DMS114 treated with DMSO at 0.1 percent for 48 hours (cell line): ENCODE measurements at regions not wholly inside any gene's neighbourhood (a gene's known extent, or its start where the extent isn't known, plus 50 kb on each side); places are given as distances from the start of the nearest gene placed in this dataset.
"Not testable (repeated sequence)": the region's sequence is repeated elsewhere in the genome, so short reads cannot be mapped to it uniquely, and the experiment has no call there.

ENCODE experiments used
- DNase-seq: peaks from one replicate; lab custom pipeline; 2025; ENCODE audit not compliant: unreplicated experiment; lab: John Stamatoyannopoulos, UW

DNA sequence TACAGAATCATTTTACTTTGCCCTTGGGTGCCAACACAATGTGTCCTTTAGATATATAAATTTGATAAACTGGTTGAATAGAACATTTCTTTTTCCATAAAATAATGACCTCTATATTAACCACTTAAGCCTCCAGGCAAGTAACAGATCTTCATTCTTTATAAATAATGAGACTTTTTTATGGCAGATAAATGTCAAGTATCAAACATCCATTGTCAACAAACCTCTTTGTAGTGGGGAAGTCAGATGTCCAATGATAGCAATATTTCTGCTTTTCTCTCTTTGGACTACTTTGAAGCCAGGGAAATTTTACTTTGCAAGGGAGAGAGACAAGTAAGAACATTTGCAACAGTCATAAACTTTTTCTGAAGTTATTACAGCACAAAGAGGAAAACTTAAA lies 841.2 kb downstream of the CDH8 start:
- DNase-seq, result no peak

DNA sequence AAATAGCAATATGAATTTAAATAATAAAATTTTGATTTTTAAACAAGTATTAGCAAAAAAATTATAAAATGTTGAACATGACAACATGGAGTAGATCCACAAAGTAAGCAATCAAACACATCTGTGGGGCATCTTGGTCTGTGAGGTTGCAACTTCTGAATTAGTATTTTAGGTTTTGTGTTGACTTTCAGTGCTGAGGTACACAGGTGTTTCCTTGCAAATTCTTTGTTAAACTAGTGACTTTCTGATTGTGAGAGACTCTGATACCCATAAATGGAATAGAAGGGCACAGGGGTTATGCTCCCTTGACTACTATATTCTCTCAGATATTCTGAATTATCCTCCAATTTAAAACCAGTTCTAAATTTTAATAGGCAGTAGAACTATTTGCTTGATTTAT lies 841.7 kb downstream of the CDH8 start:
- no peak for DNase-seq

DNA sequence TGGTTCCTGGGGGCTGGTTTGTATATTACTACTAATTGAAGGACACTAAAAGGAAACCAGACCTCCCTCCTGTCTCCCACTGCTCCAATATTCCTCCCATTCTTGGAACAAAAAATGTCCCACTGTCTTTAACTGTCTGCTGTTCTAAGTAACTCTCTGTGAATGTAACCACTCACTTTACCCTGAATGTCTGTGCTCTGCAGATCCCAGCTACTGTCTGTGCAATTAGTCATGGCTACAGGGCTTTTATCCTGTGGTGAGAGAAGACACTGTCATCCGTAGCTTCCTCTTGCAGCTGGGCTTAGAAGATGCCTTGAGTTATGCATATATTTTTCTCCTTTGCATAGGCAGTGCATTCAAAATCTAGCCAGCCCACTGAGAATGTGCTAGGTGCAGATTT lies 853.8 kb downstream of the CDH8 start:
- no peak for DNase-seq

DNA sequence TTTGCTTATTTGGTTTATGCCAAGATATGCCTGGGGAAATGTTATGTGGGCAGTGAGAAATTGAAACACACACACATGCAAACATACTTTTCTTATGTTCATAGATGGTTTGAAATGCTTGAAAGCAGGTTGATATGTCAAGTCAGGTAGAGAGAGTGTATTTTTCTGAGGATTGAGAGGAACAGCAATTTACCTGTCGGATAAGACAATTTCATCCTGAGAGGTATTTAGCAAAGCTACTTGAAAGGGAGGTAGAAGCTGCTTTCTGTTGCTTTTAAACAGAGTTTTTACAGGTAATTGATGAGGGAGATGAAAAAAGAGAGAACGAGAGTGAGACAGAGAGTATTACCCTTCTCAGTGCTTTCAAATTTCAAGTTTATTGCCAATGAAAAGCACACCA lies 854.3 kb downstream of the CDH8 start:
- no peak for DNase-seq

DNA sequence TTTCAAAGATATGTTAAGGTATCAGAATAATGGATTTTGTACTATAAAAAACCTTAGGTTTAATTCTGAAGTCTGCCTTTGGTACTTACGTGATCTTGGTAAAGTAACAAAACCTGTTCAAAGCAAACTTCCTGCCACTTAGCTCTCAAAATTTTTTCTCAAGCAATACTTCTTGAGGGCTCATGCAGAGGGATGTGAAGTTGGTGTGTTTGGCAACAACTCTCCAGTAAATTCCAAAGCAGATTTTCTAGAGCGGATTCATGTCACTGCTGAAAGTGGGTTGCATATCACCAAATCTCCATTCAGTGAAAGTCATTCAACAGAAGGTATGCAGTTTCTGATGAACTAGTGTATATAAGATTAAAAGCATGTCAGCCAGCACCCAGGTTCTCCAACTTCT lies 856.7 kb downstream of the CDH8 start:
- DNase-seq, result no peak

DNA sequence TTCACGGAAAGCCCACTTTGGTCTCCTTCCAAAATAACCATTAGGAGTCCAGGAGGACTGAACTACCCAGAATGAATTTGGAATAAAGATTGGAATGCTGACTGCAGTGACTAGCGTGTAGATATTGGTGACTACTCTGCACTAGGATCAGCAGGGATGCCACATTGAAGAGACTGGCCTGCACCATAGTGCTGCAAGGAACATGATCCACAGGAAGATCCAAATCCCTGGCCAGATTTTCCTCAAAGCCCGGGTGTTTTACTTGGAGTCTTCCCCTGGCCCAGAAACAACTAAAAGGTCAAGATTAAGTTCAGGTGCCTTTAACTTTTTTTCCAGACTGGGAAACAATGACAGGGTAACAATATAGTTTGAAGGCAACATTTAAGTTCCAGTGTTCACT lies 870.4 kb downstream of the CDH8 start:
- no peak for DNase-seq

DNA sequence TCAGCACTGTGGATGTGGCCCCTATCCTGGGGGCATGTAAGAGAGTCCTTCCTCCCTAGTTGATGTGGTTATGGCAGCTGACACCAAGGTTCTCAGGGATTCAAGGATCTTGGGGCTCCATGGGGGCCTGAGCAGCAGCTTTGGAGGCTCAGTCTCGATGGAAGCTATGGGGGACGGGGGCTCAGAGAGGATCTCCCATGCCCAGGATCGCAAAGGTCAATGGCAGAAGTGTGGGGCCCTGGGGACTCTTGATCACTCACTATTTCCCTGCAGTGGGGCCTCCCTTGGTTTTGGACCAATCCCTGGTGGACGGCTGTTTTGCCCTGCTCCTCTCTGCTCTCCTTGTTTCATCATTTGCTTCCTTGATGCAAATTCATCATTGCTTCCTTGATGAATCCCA lies 885.9 kb downstream of the CDH8 start:
- no peak for DNase-seq

DNA sequence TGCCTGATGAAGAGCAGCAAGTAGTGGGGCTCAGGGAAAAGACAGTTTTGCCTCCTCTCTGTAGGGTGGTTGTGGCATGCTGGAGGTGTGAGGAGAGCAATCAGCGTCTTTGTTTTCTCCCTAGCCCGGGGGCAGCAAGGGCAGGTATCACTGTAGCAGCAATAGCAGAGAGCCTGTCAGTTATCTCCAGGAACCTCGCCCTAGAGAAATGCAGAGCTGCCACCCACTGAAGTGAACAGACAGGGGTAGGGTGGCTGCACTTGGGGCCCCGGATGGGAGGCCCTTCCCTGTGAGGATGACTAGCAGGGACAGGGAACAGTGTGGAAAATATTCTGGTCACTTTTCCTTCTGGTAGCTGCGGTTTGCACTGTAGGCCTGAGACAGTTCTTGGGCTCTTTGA lies 886.5 kb downstream of the CDH8 start:
- no peak for DNase-seq

DNA sequence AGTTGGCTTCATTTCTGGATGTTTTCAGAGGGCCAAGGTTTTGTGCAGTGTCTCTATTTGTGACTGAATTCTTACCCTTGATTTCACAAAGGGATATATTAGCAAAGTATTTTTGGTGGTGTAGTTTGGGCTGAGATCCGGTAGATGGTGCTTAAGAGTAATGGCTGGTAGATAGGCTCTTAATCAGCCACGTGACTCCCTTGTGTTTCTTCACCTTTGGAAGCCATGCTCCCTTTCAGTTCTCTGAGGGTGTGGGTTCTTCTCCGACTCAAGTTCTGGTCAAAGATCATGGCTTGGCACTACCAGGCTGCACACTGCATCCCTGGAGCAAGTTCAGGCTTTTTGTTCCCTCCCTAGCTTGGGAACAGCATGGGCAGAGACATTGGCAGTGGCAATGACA lies 887.3 kb downstream of the CDH8 start:
- DNase-seq, result peak; percentile 2

DNA sequence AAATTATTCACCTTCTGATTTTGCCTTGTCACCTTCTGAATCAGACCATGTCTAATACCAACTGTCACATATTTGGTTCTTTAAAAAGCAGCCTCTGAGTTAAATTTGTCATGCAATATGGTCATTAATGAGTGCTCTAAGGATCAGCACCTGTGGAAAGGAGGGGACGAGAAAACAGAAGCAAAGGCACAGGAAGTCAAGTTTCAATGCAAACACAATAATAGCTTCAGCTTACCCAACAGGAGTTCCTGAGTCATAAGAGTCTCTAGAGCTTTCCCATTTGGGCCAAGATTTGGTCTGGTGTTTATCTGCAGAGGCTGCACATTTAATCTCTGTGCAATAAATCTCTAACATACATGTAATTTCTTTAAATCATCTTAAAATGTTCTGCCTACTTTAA lies 889.8 kb downstream of the CDH8 start:
- DNase-seq, result no peak

DNA sequence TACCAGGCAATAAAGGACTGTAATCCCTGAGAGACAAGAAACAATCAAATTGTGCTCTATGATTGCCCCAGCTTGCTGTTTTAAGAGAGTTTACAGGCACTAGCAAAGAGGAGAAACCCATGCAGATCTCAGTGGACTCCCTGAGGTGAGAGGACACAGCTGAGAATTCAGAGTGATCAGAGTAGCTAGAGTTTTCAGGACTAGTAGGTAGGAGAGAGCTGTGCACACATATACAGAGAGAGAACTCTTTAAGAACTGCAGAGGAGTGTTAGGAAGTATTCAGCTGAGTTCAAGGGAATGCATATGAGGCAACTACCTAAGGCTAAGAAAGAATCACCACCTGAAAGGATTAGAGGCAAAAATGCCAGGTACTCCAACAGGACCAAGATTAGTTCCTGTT lies 904.8 kb downstream of the CDH8 start:
- no peak for DNase-seq

DNA sequence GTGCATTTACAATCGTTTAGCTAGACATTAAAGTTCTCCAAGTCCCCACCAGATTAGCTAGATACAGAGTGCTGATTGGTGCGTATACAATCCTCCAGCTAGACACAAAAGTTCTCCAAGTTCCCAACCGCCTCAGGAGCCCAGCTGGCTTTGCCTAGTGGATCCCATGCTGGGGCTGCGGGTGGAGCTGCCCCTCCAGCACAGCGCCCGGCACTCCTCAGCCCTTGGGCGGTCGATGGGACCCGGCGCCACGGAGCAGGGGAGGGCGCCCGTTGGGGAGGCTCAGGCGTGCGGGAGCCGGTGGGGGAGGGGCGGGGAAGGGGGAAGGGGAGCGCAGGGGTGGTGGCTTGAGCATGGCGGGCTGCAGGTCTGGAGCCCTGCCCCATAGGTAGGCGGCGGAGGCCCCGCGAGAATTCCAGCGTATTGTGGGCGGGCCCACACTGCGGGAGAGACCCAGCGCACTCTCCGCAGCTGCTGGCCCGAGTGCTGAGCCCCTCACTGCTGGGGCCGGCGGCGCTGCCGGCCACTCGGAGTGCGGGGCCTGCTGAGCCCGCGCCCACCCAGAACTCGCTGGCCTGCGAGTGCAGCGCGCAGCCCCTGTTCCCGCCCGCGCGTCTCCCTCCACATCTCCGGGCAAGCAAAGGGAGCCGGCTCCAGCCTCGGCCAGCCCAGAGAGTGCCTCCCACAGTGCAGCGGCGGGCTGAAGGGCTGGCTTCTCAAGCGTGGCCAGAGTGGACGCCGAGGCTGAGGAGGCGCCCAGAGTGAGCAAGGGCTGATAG lies 907.5 kb downstream of the CDH8 start:
- DNase-seq, result no peak

DNA sequence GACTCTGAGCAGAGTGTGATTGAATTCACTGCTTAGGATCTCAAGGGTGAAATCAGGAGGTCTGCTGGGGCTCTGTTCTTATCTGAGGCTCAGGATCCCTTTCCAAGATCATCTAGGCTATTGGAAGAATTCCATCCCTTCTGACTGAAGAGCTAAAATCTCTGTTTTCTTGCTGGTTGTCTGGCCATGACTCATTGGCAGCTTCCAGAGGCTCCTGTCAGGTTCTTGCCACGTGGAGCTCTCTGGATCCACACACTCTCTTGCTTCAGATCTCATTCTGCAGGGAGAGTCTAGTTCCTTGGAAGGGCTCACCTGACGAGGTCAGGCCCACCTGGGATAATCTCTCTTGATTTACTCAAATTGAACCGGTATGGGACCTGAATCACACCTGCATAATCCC lies 930.7 kb downstream of the CDH8 start:
- no peak for DNase-seq

DNA sequence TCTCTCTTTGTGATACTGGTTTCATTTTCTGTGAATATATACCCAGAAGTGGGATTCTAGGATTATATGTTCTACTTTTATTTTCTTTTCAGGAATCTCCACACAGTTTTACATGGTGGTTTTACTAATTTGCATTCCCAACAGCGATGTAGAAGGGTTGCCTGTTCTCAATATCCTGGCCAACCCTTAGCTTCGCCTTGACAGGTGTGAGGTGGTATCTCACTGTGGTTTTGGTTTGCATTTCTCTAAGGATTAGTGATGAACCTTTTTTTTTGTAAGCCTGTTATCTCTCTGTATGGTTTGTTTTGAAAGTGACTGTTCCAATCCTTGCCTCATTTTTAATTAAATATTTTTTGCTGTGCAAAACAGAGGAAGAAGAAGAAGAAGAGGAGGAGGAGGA lies 937.7 kb downstream of the CDH8 start:
- DNase-seq, result no peak

DNA sequence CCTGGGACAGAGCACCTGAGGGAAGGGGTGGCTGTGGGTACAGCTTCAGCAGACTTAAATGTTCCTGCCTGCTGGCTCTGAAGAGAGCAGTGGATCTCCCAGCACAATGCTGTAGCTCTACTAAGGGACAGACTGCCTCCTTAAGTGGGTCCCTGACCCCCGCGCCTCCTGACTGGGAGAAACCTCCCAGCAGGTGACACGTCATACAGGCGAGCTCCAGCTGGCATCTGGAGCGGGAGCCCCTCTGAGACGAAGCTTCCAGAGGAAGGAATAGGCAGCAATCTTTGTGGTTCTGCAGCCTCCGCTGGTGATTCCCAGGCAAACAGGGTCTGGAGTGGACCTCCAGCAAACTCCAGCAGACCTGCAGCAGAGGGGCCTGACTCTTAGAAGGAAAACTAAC lies 944.9 kb downstream of the CDH8 start:
- DNase-seq, result not testable (repeated sequence)

DNA sequence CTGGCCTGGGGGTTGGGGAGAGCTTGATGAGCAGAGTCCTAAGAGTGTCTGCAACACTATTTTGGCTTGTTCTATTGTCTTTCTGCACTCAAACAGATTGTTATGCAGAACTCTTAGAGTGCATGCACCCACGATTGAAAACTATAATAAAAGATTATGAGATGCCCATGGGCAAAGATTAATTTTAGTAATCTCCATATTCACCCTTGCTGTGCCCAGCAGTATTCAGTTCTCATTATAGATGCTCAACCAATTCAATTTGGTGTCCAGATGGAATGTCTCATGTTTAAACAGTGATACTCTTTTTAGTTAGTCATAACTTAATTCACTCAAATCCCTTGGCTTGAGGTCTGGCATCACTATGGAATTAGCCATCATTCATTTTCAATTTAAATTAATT lies 952.5 kb downstream of the CDH8 start:
- no peak for DNase-seq

DNA sequence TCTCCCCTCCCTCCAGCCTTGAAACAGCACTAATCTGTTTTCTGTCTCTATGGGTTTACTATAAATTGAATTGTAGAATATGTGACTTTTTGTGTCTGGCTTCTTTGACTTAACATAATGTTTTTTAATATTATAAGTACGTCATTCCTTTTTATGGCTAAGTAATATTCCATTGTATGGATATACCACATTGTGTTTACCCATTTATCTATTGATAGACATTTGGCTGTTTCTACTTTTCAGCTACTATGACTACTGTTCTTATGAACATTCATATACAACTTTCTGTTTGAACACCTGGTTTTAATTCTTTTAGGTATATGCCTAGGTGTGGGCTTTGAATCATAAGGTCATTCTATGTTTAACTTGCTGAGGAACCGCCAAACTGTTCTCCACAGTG lies 961.9 kb downstream of the CDH8 start:
- DNase-seq, result no peak

DNA sequence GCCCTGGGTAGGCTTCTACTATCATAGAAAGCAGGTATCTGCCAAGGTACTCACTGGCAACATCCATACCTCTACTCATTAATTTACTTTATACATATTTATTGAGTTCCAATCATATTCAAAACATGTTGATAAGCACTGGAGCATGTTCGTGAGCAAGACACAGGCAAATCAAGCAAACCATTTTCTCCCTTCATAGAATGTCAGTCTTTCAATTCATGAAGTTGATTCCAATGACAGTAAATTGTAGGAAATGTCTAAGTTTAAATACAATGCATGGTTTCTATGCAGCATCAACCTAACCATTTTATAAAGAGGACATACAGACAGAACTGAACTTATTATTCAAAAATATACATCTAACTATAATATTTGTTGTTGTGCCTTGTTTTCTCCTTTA lies 978.6 kb downstream of the CDH8 start:
- no peak for DNase-seq

DNA sequence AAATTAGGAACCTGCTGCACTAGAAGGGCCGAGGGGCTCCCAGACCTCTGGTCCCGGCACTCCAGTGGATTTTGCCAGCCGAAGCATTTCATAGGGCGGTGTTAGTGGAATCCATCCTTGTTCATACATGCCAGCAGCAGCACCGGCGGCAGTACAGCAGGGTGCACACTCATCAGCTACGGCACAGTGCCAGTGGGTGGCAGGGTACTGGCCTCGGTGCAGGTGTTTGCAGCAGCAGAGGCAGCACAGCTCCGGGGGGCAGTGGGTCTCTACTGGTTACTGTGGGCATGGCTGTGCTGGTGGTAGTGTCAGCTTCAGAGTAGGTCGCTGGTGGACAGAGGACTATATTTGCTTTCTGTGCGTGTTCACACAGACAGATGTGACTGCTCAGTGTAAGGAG lies 985.7 kb downstream of the CDH8 start:
- no peak for DNase-seq

DNA sequence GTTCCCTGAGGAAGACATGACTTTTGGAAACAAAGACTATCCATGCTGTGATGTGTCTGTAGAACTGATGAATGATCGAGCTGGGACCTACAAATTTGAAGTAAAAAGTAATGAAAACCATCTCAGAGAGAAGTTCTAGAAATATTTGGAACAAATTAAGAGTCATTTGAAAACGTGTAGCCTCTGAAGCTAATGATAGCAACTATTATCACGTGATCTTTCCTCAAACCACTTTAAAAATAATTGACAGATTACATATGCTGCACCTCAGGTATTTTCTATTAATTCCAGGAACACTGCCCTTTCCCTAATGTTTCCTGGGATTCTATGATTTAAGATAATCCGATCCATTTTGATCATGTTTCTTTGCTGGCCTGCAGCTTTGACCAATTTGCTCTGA lies 990.3 kb downstream of the CDH8 start:
- DNase-seq, result no peak

DNA sequence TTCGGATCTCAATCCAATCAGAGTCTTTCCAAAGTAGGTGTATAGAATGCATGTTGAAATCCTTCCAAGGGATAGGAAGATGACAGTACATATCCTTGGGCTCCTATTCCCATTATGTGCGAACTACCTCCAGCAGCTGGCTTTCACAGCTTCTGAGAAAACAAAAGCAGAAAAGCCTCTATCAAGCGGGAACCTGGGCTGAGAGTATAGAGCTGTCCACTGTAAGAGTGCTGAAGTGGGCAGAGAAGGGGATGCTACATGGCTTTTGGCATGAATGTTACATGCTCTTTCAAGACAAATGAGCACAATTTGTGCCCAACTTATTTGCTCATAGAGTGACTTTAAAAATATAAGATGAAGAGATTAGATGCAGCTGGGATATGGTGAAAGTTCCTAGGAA lies 993.5 kb downstream of the CDH8 start:
- DNase-seq, result no peak

DNA sequence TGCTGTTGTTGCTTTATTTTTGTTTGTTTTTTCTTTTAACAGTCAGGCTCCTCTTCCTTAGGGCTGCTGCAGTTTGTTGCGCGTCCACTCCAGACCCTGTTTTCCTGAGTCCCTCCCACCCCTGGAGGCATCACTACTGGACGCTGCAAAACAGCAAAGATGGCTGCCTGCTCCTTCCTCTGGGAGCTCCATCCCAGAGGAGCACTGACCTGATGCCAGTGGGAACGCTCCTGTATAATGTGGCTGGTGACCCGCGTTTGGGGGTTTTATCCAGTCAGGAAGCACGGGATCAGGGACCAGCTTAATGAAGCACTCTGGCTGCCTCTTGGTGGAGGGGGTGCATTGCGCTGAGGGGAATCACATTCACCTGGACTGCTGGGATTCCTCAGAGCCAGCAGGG lies 1005.6 kb downstream of the CDH8 start:
- DNase-seq, result no peak

DNA sequence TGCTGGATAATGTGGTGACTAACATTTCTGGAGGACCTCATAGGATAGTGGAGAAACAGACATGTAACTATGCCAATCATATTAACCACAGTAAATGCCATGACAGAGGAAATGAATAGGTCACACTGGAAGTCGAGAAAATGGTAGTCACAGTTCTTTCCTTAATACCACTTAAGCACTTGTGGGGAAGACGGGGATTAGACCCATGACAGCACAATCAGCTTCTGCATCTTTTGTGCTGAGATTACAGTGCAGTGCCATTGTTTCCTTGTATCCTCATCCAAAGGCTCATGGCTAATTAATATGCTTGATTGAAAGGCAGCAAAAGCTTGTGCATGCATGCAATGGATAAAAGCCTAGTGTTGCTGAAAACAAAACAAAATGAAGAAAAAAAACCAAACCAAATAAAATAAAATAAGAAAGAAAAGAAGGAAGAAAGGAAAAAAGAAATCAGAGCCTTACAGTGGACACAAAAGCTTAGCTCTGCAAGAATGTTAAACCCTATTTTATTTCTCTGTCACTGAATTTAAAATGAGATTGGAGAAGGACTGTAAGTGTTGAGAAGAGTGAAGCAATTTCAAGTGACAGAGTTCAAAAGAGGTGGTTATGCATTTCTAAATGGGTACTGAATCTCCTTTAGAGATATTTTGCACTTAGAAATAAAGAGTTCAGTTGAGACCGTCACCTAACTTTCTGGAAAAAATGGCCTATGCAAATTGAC lies 1011.9 kb downstream of the CDH8 start:
- no peak for DNase-seq
